ENCODE measurements at regions not wholly inside any gene's neighbourhood (a gene's known extent, or its start where the extent isn't known, plus 50 kb on each side); places are given as distances from the start of the nearest gene placed in this dataset.

DNA sequence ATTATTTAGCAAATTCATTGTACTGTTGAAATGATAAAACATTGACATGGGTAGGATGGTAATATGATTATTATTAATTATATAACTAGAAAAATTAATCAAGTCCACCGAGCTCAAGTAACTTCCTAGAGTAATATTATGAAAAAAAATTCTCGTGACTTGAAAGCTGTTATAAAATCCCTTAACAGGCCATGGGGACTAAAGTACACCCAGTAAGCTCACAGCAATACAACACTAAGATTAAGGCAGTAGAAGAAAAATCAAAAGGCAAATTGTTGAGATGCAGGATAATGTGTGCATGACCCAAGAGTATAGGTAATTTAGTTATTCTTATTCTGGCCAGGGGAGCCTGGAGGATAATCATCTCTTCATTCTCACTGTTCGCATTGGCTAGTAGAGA is 162.6 kb upstream of the LRIG3 start:
- Histone ChIP-seq H3K9me3 (ENCODE audit: insufficient read depth, low read length) (no peaks in the 10 kb centered on the region), H3K36me3 (ENCODE audit: insufficient read depth, insufficient read length, low read length) (no peaks in the 10 kb centered on the region), H3K27me3 (ENCODE audit: insufficient read depth, insufficient read length) (no peaks in the 10 kb centered on the region), H3K4me3 (ENCODE audit: insufficient read length, low read depth) (no peak overlapping the region), H3K4me1 (ENCODE audit: insufficient read depth, insufficient read length) (no peaks in the 10 kb centered on the region), H3K9ac (ENCODE audit: insufficient read length, low read depth) (no peak overlapping the region)
- DNase-seq (ENCODE audit: low read depth, low spot score), result no peak
- TF ChIP-seq SUZ12 (IDR thresholded peaks at IDR 0.05; ENCODE audit: extremely low read depth, insufficient read depth, insufficient read length) (no peak), YY1 (IDR thresholded peaks at IDR 0.05; ENCODE audit: insufficient read depth, insufficient read length) (no peak), ZNF274 (IDR thresholded peaks at IDR 0.05; ENCODE audit: low read depth, low read length) (no peak)

DNA sequence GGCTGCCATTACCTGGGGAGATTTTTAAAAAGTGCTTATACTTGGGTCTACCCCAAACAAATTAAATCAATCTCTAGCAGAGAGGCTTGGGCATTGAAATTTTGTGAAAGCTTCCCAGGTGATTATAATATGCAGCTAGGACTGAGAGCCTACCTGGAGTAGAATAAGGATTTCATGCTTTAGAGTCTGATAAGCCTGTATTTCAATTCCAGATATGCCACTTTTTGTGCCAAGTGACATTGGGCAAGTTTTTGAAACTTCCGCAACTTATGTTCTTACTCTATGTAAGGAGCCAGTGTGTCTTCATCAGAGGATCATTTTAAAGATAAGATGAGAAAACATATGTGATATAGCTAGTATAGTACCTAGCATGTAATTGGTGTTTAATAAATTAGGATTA is 159.8 kb upstream of the LRIG3 start:
- H3K9me3 ChIP-seq (ENCODE audit: insufficient read depth, low read length), result no peaks in the 10 kb centered on the region
- no peak overlapping the region for H3K9ac ChIP-seq (ENCODE audit: insufficient read length, low read depth)
- TF ChIP-seq ZNF274 (IDR thresholded peaks at IDR 0.05; ENCODE audit: low read depth, low read length), result no peak
- no peak overlapping the region for H3K4me3 ChIP-seq (ENCODE audit: insufficient read length, low read depth)
- no peaks in the 10 kb centered on the region for H3K36me3 ChIP-seq (ENCODE audit: insufficient read depth, insufficient read length, low read length)
- H3K27me3 ChIP-seq (ENCODE audit: insufficient read depth, insufficient read length), result no peaks in the 10 kb centered on the region
- no peaks in the 10 kb centered on the region for H3K4me1 ChIP-seq (ENCODE audit: insufficient read depth, insufficient read length)
- DNase-seq (ENCODE audit: low read depth, low spot score), result no peak

DNA sequence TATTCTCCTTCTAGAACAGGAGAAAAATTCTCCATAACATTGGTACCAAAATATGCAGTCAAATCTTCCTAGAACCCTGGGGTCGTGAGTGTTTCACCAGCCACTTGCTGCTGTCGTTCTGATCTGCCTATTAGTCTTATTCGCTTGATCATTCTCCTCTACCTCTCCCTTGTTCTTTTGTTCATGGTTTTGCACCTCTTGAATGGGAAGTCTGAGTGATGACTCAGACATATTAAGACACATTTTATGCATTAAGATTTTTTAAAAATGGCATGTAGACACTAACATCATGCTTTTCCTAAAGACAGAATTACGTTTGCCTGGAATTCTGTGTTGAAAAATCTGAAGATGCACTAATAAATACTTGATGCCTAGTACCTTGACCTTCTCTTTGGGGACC is 159.2 kb upstream of the LRIG3 start:
- Histone ChIP-seq H3K4me1 (ENCODE audit: insufficient read depth, insufficient read length) (no peaks in the 10 kb centered on the region), H3K9me3 (ENCODE audit: insufficient read depth, low read length) (no peaks in the 10 kb centered on the region), H3K36me3 (ENCODE audit: insufficient read depth, insufficient read length, low read length) (no peaks in the 10 kb centered on the region), H3K9ac (ENCODE audit: insufficient read length, low read depth) (no peak overlapping the region), H3K4me3 (ENCODE audit: insufficient read length, low read depth) (no peak overlapping the region), H3K27me3 (ENCODE audit: insufficient read depth, insufficient read length) (no peaks in the 10 kb centered on the region)
- TF ChIP-seq ZNF274 (IDR thresholded peaks at IDR 0.05; ENCODE audit: low read depth, low read length), result no peak
- TF ChIP-seq YY1 (IDR thresholded peaks at IDR 0.05; ENCODE audit: insufficient read depth, insufficient read length), result no peak
- TF ChIP-seq SUZ12 (IDR thresholded peaks at IDR 0.05; ENCODE audit: extremely low read depth, insufficient read depth, insufficient read length), result no peak
- DNase-seq (ENCODE audit: low read depth, low spot score), result no peak

DNA sequence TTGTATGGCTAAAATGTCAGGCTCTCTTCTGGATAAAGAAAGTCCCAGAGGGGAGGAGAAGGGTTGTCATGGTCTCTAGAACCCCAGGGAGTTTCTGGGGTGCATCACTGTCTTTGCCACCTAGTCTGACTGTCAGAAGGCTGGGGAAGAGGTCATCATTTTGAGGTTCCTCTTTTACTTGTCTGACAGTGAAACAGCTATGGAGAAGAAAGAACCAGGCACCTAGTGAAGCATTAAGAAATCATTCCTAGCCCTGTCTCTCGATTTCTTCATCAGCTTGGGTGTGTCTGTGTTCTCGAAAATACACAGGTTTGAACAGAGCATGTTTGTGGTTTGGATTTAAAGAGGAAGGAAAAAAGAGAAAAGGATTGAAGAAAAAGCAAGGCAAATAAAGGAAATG is 158.7 kb upstream of the LRIG3 start:
- Histone ChIP-seq H3K9me3 (ENCODE audit: insufficient read depth, low read length) (no peaks in the 10 kb centered on the region), H3K4me3 (ENCODE audit: insufficient read length, low read depth) (no peak overlapping the region), H3K9ac (ENCODE audit: insufficient read length, low read depth) (no peak overlapping the region), H3K4me1 (ENCODE audit: insufficient read depth, insufficient read length) (no peaks in the 10 kb centered on the region), H3K36me3 (ENCODE audit: insufficient read depth, insufficient read length, low read length) (no peaks in the 10 kb centered on the region), H3K27me3 (ENCODE audit: insufficient read depth, insufficient read length) (no peaks in the 10 kb centered on the region)
- no peak for DNase-seq (ENCODE audit: low read depth, low spot score)
- no peak for TF ChIP-seq ZNF274 (IDR thresholded peaks at IDR 0.05; ENCODE audit: low read depth, low read length)
- no peak for TF ChIP-seq YY1 (IDR thresholded peaks at IDR 0.05; ENCODE audit: insufficient read depth, insufficient read length)
- TF ChIP-seq SUZ12 (IDR thresholded peaks at IDR 0.05; ENCODE audit: extremely low read depth, insufficient read depth, insufficient read length), result no peak

DNA sequence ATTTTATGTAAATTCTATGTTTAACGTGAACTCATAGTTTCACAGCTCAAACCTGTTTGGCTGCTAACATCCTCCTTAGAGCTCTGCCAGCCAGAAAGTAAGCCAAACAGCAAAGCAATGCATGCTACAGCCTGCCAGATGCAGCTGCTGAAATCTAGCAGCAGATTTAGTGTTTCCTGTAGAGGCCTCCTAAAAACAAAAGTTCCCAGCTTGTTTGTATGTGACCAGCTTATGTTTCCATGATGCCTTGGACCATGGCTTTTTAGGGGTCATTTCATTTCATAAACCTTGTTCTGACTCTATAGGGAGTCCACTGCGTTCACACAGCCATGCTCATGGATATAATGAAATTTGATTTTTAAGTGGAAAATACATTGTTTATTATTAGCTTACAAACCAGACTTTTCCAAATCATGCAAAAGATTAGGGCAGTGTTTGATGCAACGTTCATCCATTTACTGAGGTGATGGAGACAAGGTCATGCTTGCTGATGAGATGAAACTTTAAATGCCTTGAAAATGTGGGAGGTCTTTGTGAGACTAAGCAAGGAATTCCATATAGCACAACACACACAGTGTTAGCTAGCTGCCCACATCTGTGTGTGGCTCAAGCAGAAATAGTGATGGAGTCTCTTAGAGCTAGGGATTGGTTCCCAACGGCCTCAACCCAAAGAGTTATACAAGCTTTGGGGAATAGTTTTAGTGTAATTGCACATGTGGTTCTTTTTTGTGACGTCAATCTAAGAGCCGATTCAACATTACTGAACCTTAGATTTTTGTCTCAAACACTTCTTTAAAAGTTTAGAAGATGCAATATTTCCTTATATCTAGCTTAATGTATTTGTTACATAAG is 157.5 kb upstream of the LRIG3 start:
- H3K4me1 ChIP-seq (ENCODE audit: insufficient read depth, insufficient read length), result no peaks in the 10 kb centered on the region
- no peaks in the 10 kb centered on the region for H3K36me3 ChIP-seq (ENCODE audit: insufficient read depth, insufficient read length, low read length)
- no peaks in the 10 kb centered on the region for H3K27me3 ChIP-seq (ENCODE audit: insufficient read depth, insufficient read length)
- no peak for DNase-seq (ENCODE audit: low read depth, low spot score)
- no peaks in the 10 kb centered on the region for H3K9me3 ChIP-seq (ENCODE audit: insufficient read depth, low read length)
- no peak overlapping the region for H3K4me3 ChIP-seq (ENCODE audit: insufficient read length, low read depth)
- no peak for TF ChIP-seq SUZ12 (IDR thresholded peaks at IDR 0.05; ENCODE audit: extremely low read depth, insufficient read depth, insufficient read length)
- no peak for TF ChIP-seq YY1 (IDR thresholded peaks at IDR 0.05; ENCODE audit: insufficient read depth, insufficient read length)
- TF ChIP-seq ZNF274 (IDR thresholded peaks at IDR 0.05; ENCODE audit: low read depth, low read length), result no peak
- no peak overlapping the region for H3K9ac ChIP-seq (ENCODE audit: insufficient read length, low read depth)

DNA sequence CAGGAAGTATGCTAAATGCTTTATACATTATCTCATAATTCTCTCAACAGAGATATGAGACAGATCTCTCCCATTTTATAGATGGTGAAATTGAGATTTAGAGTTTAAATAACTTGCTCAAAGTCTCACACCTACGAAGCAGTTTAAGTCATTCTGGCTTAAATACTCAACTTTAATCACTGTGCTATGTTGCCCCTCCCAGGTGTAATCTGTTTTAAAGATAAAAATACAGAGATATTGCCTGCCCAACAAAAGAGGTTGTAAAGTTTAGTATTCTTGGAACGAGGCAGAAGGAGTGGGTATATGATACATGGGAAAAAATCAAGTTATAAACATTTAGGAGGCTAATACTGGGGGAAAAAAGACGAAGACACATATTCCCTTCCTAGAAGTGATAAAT is 156.8 kb upstream of the LRIG3 start:
- Histone ChIP-seq H3K9me3 (ENCODE audit: insufficient read depth, low read length) (no peaks in the 10 kb centered on the region), H3K36me3 (ENCODE audit: insufficient read depth, insufficient read length, low read length) (no peaks in the 10 kb centered on the region), H3K27me3 (ENCODE audit: insufficient read depth, insufficient read length) (no peaks in the 10 kb centered on the region), H3K4me3 (ENCODE audit: insufficient read length, low read depth) (no peak overlapping the region), H3K4me1 (ENCODE audit: insufficient read depth, insufficient read length) (no peaks in the 10 kb centered on the region), H3K9ac (ENCODE audit: insufficient read length, low read depth) (no peak overlapping the region)
- no peak for TF ChIP-seq ZNF274 (IDR thresholded peaks at IDR 0.05; ENCODE audit: low read depth, low read length)
- TF ChIP-seq YY1 (IDR thresholded peaks at IDR 0.05; ENCODE audit: insufficient read depth, insufficient read length), result no peak
- no peak for TF ChIP-seq SUZ12 (IDR thresholded peaks at IDR 0.05; ENCODE audit: extremely low read depth, insufficient read depth, insufficient read length)
- DNase-seq (ENCODE audit: low read depth, low spot score), result no peak

DNA sequence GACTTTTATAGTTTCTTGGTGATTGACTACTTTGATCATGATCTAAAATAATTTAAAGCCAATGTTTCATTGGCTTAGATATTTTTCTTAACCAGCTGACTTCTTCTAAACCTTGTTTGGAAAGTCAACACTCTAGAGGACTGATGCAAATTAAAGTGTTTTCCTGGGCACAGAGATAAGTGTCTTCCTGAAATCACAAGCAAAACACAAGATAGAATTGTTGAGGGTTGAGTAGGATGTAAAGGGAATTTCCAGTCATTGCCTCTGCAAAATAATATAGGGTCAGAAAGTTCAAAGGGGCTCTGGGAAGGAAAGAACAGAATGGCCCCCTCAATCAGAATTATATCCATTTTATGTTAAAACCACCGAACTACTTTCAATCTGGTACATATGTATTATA is 156.3 kb upstream of the LRIG3 start:
- Histone ChIP-seq H3K9ac (ENCODE audit: insufficient read length, low read depth) (no peak overlapping the region), H3K4me1 (ENCODE audit: insufficient read depth, insufficient read length) (no peaks in the 10 kb centered on the region), H3K4me3 (ENCODE audit: insufficient read length, low read depth) (no peak overlapping the region), H3K27me3 (ENCODE audit: insufficient read depth, insufficient read length) (no peaks in the 10 kb centered on the region), H3K9me3 (ENCODE audit: insufficient read depth, low read length) (no peaks in the 10 kb centered on the region), H3K36me3 (ENCODE audit: insufficient read depth, insufficient read length, low read length) (no peaks in the 10 kb centered on the region)
- DNase-seq (ENCODE audit: low read depth, low spot score), result no peak
- TF ChIP-seq ZNF274 (IDR thresholded peaks at IDR 0.05; ENCODE audit: low read depth, low read length), result no peak
- no peak for TF ChIP-seq SUZ12 (IDR thresholded peaks at IDR 0.05; ENCODE audit: extremely low read depth, insufficient read depth, insufficient read length)
- TF ChIP-seq YY1 (IDR thresholded peaks at IDR 0.05; ENCODE audit: insufficient read depth, insufficient read length), result no peak

All from NT2/D1 (cell line).